ENCODE measurements at regions not wholly inside any gene's neighbourhood (a gene's known extent, or its start where the extent isn't known, plus 50 kb on each side); places are given as distances from the start of the nearest gene placed in this dataset.
"Not testable (repeated sequence)": the region's sequence is repeated elsewhere in the genome, so short reads cannot be mapped to it uniquely, and the experiment has no call there.

DNA sequence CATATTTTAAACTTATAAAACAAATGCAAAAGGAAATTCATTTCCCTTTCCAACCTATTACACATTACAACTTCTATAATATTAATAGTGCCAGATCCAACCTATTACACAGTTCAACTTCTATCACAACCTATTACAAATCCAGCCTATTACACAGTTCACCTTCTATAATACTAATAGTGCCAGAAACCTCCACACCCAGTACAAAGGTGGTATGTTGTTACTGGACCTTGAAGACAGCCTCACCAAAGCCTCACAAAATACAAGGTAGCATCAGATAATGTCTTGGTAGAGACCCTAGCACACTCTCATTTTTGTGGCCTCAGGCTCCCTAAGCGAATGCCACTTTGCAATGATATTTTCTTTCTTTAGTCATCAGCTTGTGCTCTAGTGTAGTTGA is 68.7 kb upstream of the PELI2 start:
- FAIRE-seq (no peak), DNase-seq (ENCODE audit: insufficient read length) (no peak)
- no peak for TF ChIP-seq TAF1 (IDR thresholded peaks at IDR 0.05; ENCODE audit: borderline replicate concordance, low read depth, low read length)
- TF ChIP-seq POLR2AphosphoS5 (IDR thresholded peaks at IDR 0.05; ENCODE audit: low read depth, low read length), result no peak
- no peak for TF ChIP-seq POLR2A (IDR thresholded peaks at IDR 0.05; ENCODE audit: low read depth, low read length)

DNA sequence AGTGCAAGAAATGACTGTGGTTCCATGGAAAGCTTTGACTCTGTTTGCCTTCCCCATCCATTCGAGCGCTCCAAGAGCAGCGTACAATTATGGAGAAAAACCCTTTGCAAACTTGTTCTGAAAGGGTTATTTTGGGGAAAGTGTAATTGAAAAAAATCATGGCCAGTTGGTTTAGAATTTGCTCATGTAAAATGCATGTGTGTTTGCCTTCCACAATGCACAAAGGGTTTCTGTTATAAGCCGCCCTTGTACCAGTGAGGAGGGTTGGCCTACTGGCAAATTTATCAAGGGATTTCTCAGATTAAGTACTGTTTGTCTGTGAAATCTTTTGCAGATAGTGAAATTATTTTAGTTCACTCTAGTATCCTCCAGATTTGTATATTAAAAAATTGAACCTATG is 62.7 kb upstream of the PELI2 start:
- FAIRE-seq (no peak), DNase-seq (ENCODE audit: insufficient read length) (no peak)
- TF ChIP-seq TAF1 (IDR thresholded peaks at IDR 0.05; ENCODE audit: borderline replicate concordance, low read depth, low read length) (no peak), POLR2A (IDR thresholded peaks at IDR 0.05; ENCODE audit: low read depth, low read length) (no peak), POLR2AphosphoS5 (IDR thresholded peaks at IDR 0.05; ENCODE audit: low read depth, low read length) (no peak)

DNA sequence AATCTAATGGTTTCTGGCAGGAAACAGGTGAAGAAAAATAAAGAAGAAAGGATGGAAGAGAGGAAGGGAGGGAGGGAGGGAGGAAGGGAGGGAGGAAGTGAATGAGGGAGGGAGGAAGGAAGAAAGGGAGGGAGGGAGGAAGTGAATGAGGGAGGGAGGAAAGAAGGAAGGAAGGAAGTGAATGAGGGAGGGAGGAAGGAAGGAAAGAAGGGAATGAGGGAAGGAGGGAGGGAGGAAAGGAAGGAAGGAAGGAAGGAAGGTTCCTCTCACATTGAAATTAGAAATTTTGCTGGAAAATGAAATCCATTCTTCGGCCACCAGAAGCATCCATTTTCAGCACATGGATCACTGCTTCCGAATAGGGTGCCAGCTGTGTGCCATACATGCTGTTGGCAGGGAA is 62.2 kb upstream of the PELI2 start:
- FAIRE-seq (no peak), DNase-seq (ENCODE audit: insufficient read length) (no peak)
- no peak for TF ChIP-seq POLR2AphosphoS5 (IDR thresholded peaks at IDR 0.05; ENCODE audit: low read depth, low read length)
- no peak for TF ChIP-seq TAF1 (IDR thresholded peaks at IDR 0.05; ENCODE audit: borderline replicate concordance, low read depth, low read length)
- no peak for TF ChIP-seq POLR2A (IDR thresholded peaks at IDR 0.05; ENCODE audit: low read depth, low read length)

DNA sequence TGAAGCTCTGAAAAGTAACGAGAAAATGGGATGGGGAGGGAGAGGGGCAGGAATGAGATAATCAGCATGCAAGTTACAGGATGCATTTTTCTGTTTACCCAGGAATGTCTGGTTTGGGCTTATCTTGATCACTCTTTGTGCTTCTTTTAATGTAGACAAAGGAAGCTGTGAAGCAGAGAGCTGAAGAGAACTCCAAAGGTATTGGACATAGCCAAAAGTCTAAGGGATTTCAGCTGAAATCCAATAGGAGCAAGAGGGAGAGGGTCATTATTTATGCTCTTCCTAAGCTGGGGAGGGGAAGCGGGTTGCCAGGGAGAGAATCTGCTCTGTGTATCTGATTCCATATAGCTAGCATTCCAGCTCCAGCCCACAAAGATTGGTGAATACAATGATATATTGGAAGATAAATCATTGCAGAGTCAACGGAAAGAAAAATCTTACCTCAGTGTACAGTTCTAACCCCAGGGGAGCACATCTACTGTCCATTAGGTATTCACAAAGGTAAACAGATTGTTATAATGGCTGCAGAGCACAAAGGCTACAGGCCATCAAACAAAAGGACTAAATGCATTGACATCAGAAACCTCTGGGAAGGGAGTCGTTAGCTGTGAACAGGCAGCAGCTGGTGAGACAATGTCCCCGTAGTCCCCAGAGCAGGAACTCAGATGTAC is 61.0 kb upstream of the PELI2 start:
- TF ChIP-seq TAF1 (IDR thresholded peaks at IDR 0.05; ENCODE audit: borderline replicate concordance, low read depth, low read length) (no peak), POLR2AphosphoS5 (IDR thresholded peaks at IDR 0.05; ENCODE audit: low read depth, low read length) (no peak), POLR2A (IDR thresholded peaks at IDR 0.05; ENCODE audit: low read depth, low read length) (no peak)
- no peak for FAIRE-seq

DNA sequence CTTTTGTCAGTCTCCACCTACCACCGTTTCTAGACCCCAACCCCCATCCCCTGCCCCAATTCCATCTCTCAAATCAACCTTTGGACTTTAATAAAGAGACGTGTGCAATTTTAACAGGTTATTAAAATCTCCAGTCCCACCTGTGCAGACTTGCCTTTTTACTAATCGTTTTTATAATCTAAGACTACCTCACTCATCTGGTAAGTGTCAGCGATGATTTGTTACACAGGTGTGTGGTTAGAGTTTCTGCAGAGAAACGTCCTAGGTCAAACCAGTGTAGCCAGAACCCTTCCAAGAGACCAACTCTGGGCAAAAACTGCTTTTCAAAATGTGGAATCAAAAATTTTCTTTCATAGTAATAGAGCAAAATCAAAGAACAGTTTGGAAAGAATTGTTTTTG is 60.4 kb upstream of the PELI2 start:
- FAIRE-seq (no peak), DNase-seq (ENCODE audit: insufficient read length) (no peak)
- TF ChIP-seq POLR2A (IDR thresholded peaks at IDR 0.05; ENCODE audit: low read depth, low read length) (no peak), TAF1 (IDR thresholded peaks at IDR 0.05; ENCODE audit: borderline replicate concordance, low read depth, low read length) (no peak), POLR2AphosphoS5 (IDR thresholded peaks at IDR 0.05; ENCODE audit: low read depth, low read length) (no peak)

More for the DNA sequence above, 61.0 kb upstream of the PELI2 start:
- no peak for DNase-seq (ENCODE audit: insufficient read length)

DNA sequence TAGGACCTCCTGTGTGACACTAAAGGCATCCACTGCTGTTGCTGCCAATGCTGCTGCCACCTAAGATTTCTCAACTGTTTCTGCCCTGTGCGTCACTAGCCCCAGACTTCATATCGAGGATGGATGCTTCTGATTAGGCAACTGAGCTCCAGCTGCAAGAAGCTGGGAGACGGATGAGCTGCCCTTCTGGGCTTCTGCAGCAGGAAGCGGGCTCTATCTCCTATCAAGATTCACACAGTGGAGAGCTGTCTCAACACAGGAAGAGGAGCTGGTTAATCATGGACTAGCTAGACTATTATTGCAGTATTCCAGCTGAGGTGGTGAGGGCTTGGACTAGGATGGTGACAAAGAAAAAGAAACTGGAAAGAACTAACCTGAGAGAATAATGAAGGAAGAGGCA is 59.2 kb upstream of the PELI2 start:
- DNase-seq (ENCODE audit: insufficient read length) (no peak), FAIRE-seq (no peak)
- TF ChIP-seq POLR2A (IDR thresholded peaks at IDR 0.05; ENCODE audit: low read depth, low read length) (no peak), TAF1 (IDR thresholded peaks at IDR 0.05; ENCODE audit: borderline replicate concordance, low read depth, low read length) (no peak), POLR2AphosphoS5 (IDR thresholded peaks at IDR 0.05; ENCODE audit: low read depth, low read length) (no peak)

DNA sequence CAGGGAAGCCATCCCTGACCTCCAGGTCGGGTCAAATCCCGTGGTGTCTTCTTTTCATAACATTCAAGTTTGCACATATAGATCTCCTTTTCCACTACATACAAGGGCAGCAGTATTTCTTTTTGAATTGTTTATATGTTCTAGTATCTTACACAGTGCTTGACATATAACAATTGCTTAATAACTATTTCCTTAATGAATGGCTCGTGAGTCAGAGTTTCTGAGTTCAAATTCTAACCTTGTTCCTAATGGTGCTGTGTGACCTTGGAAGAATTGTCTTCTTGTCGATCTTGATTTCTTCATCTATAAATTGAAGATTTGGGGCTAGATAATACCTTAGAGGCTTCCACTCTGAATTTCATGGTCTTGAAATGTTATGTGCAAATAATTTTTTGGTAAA is 57.2 kb upstream of the PELI2 start:
- DNase-seq (ENCODE audit: insufficient read length) (no peak), FAIRE-seq (no peak)
- TF ChIP-seq POLR2AphosphoS5 (IDR thresholded peaks at IDR 0.05; ENCODE audit: low read depth, low read length) (no peak), POLR2A (IDR thresholded peaks at IDR 0.05; ENCODE audit: low read depth, low read length) (no peak), TAF1 (IDR thresholded peaks at IDR 0.05; ENCODE audit: borderline replicate concordance, low read depth, low read length) (no peak)

DNA sequence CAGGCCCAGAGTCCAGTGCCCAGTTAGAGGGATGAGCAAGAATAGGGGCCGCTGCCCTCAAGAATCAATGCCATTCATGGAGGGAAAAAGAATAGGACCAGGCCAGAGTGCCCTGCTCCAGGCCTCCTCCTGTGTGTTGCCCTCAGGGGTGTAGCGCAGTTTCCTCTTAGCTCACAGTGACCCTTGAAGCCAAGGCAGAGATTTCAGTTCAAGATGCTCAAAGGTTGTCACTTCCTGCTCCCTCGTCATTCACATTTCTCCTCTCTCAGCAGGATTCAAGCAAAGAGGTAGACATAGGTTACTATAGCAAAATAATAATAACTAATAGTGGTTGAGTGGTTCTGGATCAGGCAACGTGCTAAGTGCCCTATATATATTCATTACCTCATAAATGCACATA is 55.1 kb upstream of the PELI2 start:
- FAIRE-seq (no peak), DNase-seq (ENCODE audit: insufficient read length) (no peak)
- no peak for TF ChIP-seq POLR2AphosphoS5 (IDR thresholded peaks at IDR 0.05; ENCODE audit: low read depth, low read length)
- TF ChIP-seq POLR2A (IDR thresholded peaks at IDR 0.05; ENCODE audit: low read depth, low read length), result no peak
- no peak for TF ChIP-seq TAF1 (IDR thresholded peaks at IDR 0.05; ENCODE audit: borderline replicate concordance, low read depth, low read length)

DNA sequence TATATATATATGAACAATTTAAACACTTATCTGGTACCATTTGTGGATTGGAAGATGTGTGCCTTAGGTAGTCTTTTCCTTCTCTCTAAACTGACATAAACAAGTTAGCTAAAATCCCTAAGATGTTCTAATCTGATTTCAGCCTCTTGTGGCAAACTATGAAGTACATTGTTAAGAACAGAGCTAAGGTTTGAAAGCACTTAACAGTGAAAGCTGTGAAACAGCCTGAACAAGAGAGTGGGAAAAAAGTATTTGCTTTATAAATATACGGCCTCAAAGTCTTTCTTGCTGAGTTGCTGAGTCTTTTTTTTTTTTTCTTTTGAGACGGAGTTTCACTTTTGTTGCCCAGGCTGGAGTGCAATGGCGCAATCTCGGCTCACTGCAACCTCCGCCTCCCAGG is 53.7 kb upstream of the PELI2 start:
- DNase-seq (ENCODE audit: insufficient read length) (no peak), FAIRE-seq (no peak)
- TF ChIP-seq POLR2AphosphoS5 (IDR thresholded peaks at IDR 0.05; ENCODE audit: low read depth, low read length), result no peak
- TF ChIP-seq POLR2A (IDR thresholded peaks at IDR 0.05; ENCODE audit: low read depth, low read length), result no peak
- TF ChIP-seq TAF1 (IDR thresholded peaks at IDR 0.05; ENCODE audit: borderline replicate concordance, low read depth, low read length), result no peak

DNA sequence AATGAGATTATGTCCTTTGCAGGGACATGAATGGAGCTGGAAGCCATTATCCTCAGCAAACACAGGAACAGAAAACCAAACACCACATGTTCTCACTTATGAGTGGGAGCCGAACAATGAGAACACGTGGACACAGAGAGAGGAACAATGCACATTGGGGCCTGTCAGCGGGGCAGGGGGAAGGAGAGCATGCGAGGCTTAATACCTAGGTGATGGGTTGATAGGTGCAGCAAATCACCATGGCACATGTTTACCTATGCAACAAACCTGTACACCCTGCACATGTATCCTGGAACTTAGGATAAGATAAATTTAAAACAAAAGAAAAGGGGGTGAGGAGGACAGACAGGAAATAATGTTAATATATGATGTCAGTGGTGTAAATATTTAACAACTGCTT is 53.0 kb upstream of the PELI2 start:
- not testable (repeated sequence) for FAIRE-seq; DNase-seq (ENCODE audit: insufficient read length)

DNA sequence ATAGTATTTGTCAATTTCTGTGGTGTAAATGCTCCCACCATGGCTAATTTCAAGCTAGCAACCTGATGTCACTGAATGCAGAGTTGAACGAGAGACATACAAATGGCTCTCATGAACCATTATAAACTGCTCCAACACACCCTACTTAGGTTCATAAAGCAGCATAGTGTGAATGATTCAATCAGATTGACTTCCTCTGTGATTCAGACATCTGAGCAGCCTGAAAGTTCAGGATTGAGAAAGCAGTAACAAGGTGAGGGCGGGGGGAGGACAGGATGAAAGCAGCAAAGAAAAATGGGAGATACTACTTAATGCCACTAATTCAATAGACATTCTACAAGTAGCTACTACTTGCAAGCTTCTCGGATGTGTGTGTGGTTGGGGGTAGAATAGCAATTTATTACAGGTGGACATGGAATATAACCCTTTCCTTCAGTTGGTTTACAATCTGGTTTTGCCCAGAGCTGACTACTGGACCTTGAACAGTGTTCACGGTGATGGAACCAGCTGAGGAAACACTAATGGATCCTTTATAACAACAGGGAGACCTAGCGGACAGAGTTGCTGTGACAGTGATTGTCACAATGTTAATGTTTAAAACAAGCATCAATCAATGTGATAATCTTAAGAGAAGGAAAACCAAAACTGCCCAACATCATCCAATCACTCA is 52.5 kb upstream of the PELI2 start:
- TF ChIP-seq POLR2AphosphoS5 (IDR thresholded peaks at IDR 0.05; ENCODE audit: low read depth, low read length) (no peak), TAF1 (IDR thresholded peaks at IDR 0.05; ENCODE audit: borderline replicate concordance, low read depth, low read length) (no peak), POLR2A (IDR thresholded peaks at IDR 0.05; ENCODE audit: low read depth, low read length) (no peak)
- FAIRE-seq, result no peak
- no peak for DNase-seq (ENCODE audit: insufficient read length)
